ENCODE measurements at regions not wholly inside any gene's neighbourhood (a gene's known extent, or its start where the extent isn't known, plus 50 kb on each side); places are given as distances from the start of the nearest gene placed in this dataset.

DNA sequence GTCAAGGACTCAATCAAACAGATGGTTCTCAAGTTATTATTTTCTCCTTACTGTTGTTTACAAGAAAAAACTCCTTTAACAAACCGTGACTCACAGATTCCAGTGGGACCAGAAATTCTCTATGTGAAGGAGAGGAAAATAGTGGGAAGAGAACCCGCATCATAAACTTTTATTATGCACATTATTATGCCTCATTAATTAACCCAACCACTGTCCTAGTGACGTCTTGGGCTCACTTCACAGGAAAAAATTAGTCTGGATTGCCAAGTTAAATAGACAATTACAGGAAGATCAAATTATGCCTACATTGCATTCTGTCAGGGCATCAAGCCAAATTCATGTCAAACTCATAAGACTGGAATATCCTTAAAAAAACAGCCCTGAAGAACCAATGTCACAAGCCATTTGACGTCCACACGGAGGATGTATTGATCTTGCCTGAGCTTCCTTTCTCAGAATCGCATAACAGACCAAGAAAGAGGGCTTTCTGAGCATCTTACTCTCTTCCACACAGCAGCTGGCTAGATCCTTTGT is 347.8 kb downstream of the DUSP10 start:
- no peak for DNase-seq

- no peak for DNase-seq
Measured at GRCh38 chr1:221396526-221396925, 345.4 kb downstream of the DUSP10 start.

DNA sequence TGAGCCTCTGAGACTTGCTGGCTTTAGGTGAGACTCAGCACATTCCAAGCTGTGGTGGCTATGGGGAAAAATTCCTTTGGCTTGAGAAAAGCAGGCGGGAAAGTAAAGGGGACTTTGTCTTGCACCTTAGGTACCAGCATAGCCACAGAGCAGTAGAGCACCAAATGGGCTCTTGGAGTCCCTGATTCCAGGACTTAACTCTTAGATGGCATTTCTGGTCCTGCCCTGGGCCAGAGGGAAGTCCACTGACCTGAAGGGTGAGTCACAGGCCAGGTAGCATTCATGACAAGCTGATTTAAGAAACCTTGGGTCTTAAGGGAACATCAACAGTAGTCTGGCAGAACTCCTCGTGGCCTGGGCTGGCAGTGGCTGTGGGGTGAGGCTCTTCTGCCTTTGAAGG is 344.7 kb downstream of the DUSP10 start:
- no peak for DNase-seq

- peak; percentile 2 for DNase-seq
Measured at GRCh38 chr1:221397606-221398005, 344.3 kb downstream of the DUSP10 start.

GRCh38 chr1:221405146-221405545 is 336.7 kb downstream of the DUSP10 start:
- no peak for DNase-seq

GRCh38 chr1:221408117-221408803 is 333.6 kb downstream of the DUSP10 start:
- DNase-seq = no peak

- no peak for DNase-seq
Measured at GRCh38 chr1:221411283-221411682, 330.6 kb downstream of the DUSP10 start.

DNA sequence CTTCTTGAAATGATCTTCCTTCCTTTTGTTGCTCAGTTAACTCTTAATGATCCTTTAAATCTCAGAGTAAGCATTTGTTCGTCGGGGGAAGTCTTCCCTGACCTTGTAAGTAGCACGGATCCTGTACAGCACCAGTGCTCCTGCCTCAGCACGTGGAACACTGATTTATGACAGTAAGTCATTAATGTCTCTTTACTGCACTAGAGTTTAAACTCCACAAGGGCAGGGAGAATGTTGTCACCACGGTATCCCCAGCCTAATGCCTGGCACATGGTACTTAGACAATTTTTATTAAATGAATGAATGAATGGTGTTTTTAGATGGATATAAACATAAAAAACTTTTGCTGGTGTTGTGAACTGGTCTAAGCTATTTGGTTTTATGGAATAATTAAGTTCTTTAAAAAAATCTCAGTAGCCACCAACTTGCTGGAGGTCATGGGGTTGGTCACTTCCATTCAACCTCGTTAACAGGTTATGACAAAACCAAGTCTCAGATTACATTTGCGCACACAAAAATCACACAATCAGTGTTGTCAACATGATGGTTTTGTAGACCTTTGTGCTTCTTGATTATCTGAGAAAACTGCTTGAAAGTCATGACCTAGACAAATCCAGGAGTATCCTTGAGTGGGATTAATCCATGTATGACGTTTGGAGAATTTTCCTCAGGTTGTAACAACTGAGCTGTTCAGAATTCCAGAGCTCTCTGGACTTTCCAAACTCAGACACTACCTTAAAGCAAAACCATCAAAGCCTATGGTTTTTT is 326.9 kb downstream of the DUSP10 start:
- DNase-seq = no peak

DNA sequence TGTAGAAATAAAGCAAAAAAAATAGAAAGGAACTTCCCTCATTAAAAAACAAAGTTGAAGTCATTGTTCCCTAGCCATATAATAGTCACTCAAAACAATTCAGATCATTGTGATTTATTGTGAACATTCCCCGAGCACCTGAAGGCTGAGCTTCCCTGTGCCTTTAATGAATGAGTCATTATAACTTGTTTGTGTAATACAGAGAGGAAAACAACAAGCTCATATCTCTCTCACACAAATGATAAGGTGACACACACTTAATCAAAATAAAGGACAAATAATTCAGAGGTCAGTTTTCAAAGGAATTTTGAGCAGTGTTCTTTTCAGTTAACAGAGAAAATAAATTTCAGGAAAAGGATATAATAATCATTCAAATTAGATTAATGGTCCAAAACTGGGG is 326.2 kb downstream of the DUSP10 start:
- no peak for DNase-seq

DNA sequence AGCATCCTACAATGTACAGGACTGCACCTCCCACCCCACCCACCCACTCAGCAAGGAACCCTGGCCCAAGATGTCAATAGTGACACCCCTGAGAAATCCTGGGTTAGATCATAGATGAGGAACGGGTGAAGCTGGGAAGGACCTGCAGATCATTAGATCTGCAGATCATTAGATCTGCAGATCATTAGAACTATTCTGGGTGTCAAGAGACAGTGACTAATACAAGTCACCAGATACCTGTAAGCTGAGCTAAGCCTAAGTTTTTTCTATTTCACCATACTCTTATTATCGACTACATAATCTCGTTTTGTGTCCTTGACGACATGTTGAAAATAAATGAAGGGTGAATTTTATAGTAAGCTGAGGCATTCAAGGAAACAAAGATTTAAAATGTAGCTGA is 325.7 kb downstream of the DUSP10 start:
- no peak for DNase-seq

GRCh38 chr1:221416723-221417122 is 325.2 kb downstream of the DUSP10 start:
- DNase-seq = no peak

GRCh38 chr1:221418346-221418745 is 323.5 kb downstream of the DUSP10 start:
- no peak for DNase-seq

DNA sequence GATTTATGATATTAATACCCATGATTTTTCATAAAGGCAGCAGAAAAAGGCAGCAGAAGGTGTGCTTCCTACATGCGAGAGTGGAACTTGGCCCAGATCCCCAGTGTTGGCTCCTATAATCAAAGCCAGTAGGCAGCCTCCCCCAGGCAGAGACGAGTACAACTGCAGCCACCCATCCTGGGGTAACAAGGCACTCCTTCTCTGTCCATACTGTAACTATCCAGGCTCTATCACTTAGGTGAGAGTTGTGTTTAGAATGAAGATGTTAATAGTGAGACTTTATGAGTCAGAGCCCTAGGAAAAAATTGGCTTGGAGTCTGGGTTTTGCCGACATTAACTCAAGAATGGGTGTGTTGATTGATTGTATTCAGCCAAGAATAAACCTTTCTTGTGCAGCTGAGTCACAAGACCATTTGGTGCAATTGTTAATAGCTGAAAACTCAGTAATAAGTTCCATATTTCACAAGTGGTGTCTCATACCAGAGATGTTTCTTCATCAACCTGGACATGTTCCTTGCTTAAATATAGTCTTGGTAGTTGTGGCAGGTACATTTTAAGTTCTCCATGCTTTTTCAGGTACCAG is 322.3 kb downstream of the DUSP10 start:
- no peak for DNase-seq

DNA sequence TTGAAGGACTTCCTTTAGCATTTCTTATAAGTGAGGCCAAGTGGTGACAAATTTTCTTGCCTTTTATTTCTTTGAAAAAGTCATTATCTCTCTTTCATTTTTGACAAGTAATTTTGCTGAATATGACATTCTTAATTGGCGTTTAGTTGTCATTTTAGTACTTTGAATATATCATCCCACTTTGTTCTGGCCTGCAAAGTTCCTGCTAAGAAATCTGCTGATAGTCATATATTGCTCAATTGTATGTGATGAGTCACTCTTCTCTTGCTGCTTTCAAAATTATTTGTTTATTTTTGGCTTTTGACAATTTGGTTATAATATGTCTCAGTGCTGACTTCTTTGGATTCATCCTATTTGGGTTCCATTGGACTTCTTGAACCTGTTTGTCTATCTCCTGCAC is 312.6 kb downstream of the DUSP10 start:
- peak; percentile 31 for DNase-seq

DNA sequence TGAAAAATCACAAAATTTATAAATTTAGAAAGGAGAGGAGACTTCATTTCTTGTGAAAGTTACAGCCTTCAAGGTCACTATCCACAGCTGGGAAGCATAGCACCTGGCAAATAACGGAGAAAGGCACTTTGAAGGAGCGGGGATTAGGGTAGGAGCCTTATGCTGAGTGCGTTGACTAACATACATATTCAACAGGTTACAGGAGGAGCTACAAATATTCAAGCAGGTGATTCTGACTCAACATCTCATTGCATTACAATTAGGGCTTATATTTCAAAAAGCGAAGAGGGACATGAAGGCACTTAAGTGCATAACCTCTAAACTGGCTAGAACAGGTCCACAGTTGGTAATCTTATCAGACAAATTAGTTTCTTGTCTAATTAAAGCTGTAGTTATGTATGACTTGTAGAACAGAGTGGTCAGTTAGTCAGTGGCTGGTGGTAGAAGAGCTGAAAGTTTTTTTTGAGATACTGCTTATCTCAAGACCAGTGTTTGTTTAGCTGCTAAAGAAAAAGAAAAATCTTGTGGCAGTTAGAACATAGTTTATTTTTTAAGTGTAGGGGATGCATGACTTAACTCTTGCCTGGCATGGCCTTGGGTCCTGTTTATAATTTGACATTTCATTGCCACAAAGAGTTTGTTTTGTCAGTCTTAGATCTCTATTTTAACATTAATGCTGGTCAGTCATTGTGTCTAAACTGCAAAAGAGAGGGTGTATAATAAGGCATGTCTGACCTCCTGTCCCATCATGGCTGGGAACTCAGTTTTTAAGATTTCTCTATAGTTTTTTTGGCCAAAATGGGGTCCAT is 311.5 kb downstream of the DUSP10 start:
- DNase-seq = no peak

DNA sequence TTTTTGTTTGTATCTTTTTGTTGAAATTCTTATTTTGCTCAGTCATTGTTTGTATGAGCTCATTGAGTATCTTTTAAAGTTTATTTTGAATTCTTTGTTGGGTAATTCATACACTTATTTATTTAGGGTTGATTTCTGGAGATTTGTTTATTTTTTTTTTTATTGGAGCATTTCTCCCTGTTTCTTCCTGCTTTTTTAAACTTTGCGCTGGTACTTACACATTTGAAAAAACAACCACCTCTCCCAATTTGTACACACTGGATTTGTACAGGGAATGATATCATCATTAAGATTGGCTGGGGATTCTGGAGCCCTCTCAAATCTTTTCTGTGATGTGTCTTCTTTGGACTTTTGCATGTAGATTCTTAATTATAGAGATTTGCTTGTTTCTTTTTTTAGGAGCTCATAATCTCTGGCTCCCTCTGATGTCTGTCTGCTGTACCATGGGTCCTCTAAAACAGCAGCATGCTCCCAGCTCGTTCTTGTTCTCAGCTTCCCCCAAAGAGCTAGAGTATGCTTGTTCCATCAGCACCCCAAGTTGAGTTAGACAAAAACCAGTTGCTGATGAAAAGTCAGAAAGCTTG is 310.7 kb downstream of the DUSP10 start:
- DNase-seq = no peak

- no peak for DNase-seq
Measured at GRCh38 chr1:221431961-221432360, 309.9 kb downstream of the DUSP10 start.

- peak; percentile 64 for DNase-seq
Measured at GRCh38 chr1:221435504-221435904, 306.4 kb downstream of the DUSP10 start.

GRCh38 chr1:221437171-221437570 is 304.7 kb downstream of the DUSP10 start:
- no peak for DNase-seq

- peak; percentile 35 for DNase-seq
Measured at GRCh38 chr1:221437926-221438325, 304.0 kb downstream of the DUSP10 start.

DNA sequence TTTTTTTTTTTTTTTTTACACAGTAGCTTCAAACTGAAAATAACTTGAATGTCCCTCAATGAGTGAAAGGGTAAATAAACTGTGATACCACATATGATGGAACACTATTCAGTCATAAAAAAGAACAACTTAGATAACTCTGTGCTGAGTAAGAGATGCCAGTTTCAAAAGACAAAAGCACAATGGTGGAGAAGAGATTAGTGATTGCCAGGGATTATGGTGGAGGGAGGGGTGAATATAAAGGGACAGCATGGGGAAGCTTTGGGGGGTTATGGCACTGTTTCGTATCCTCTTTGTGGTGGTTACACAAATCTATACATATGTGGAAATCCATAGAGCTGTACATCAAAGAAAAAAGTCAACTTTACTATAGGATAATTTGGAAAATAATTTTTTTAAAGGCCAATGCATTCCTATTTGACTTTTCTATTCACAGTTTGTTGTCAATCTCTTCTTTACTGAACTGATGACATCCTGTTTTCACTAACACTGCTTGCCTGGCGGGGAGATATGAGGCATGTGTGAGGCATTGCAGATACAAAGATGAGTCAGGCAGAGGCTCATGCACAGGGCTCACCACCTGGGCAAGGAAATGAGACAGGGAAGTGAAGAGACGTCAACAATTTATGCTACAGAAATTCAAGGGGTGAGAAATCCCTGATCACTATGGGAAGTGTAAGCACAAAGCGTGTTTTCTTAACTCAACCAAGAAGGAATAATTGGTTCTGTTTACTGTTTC is 302.7 kb downstream of the DUSP10 start:
- peak; percentile 94 for DNase-seq
